ENCODE measurements at regions not wholly inside any gene's neighbourhood (a gene's known extent, or its start where the extent isn't known, plus 50 kb on each side); places are given as distances from the start of the nearest gene placed in this dataset.

DNA sequence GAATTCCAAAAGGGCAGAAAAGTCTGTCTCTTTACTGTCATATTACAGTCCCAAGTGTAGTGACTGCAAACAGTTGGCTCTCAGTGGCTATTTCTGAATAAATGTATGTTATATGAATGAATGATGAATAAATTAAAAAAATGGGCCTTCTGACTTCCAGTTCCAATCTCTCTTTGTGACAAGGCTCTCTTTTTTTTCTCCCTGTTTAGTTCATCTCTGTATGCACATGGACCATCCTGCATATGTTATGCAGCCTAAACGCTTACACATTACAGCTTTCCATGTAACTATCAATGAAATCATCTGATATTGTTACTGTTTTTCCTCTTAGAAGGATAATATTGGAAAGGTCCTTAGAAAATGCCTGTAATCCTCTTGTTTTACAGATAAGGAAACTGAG is 363.0 kb downstream of the NUF2 start:
- TF ChIP-seq, protein P1, sequence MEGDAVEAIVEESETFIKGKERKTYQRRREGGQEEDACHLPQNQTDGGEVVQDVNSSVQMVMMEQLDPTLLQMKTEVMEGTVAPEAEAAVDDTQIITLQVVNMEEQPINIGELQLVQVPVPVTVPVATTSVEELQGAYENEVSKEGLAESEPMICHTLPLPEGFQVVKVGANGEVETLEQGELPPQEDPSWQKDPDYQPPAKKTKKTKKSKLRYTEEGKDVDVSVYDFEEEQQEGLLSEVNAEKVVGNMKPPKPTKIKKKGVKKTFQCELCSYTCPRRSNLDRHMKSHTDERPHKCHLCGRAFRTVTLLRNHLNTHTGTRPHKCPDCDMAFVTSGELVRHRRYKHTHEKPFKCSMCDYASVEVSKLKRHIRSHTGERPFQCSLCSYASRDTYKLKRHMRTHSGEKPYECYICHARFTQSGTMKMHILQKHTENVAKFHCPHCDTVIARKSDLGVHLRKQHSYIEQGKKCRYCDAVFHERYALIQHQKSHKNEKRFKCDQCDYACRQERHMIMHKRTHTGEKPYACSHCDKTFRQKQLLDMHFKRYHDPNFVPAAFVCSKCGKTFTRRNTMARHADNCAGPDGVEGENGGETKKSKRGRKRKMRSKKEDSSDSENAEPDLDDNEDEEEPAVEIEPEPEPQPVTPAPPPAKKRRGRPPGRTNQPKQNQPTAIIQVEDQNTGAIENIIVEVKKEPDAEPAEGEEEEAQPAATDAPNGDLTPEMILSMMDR (conservative IDR thresholded peaks at IDR 0.05; ENCODE audit: low read length) = no peak
- no peak for TF ChIP-seq EZH2phosphoT487 (IDR thresholded peaks at IDR 0.05; ENCODE audit: borderline replicate concordance, low read depth, low read length)
